ENCODE measurements at regions not wholly inside any gene's neighbourhood (a gene's known extent, or its start where the extent isn't known, plus 50 kb on each side); places are given as distances from the start of the nearest gene placed in this dataset.

GRCh38 chr6:168248148-168248620, 71.4 kb downstream of the DACT2 start:
- Mint-ChIP-seq H3K4me1 (peaks cover 12% of the 10 kb centered on the region), H3K27ac (no peak overlapping the region)
- POLR2A ChIA-PET: no interaction called here

More at GRCh38 chr6:168248148-168248620, 71.4 kb downstream of the DACT2 start:
- no peaks in the 10 kb centered on the region; the same call in 1 of the 2 replicates for H3K27me3 Mint-ChIP-seq (ENCODE audit: low read depth)
- CTCF ChIA-PET: interaction anchor here (1.4 kb wide), 1 partner anchor 53 kb away, joined by 5 read pairs; no protein-coding TSS in a partner anchor
- no peaks in the 10 kb centered on the region for H3K9me3 Mint-ChIP-seq
- no peak for DNase-seq (ENCODE audit: low spot score)
- no peak overlapping the region for H3K4me3 Mint-ChIP-seq
- TF ChIP-seq, protein P1, sequence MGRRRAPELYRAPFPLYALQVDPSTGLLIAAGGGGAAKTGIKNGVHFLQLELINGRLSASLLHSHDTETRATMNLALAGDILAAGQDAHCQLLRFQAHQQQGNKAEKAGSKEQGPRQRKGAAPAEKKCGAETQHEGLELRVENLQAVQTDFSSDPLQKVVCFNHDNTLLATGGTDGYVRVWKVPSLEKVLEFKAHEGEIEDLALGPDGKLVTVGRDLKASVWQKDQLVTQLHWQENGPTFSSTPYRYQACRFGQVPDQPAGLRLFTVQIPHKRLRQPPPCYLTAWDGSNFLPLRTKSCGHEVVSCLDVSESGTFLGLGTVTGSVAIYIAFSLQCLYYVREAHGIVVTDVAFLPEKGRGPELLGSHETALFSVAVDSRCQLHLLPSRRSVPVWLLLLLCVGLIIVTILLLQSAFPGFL (CRISPR knock-in tag; IDR thresholded peaks at IDR 0.05; ENCODE audit: borderline replicate concordance): no peak
- TF ChIP-seq, protein P2, sequence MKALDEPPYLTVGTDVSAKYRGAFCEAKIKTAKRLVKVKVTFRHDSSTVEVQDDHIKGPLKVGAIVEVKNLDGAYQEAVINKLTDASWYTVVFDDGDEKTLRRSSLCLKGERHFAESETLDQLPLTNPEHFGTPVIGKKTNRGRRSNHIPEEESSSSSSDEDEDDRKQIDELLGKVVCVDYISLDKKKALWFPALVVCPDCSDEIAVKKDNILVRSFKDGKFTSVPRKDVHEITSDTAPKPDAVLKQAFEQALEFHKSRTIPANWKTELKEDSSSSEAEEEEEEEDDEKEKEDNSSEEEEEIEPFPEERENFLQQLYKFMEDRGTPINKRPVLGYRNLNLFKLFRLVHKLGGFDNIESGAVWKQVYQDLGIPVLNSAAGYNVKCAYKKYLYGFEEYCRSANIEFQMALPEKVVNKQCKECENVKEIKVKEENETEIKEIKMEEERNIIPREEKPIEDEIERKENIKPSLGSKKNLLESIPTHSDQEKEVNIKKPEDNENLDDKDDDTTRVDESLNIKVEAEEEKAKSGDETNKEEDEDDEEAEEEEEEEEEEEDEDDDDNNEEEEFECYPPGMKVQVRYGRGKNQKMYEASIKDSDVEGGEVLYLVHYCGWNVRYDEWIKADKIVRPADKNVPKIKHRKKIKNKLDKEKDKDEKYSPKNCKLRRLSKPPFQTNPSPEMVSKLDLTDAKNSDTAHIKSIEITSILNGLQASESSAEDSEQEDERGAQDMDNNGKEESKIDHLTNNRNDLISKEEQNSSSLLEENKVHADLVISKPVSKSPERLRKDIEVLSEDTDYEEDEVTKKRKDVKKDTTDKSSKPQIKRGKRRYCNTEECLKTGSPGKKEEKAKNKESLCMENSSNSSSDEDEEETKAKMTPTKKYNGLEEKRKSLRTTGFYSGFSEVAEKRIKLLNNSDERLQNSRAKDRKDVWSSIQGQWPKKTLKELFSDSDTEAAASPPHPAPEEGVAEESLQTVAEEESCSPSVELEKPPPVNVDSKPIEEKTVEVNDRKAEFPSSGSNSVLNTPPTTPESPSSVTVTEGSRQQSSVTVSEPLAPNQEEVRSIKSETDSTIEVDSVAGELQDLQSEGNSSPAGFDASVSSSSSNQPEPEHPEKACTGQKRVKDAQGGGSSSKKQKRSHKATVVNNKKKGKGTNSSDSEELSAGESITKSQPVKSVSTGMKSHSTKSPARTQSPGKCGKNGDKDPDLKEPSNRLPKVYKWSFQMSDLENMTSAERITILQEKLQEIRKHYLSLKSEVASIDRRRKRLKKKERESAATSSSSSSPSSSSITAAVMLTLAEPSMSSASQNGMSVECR (CRISPR knock-in tag; IDR thresholded peaks at IDR 0.05; ENCODE audit: borderline replicate concordance): no peak
- TF ChIP-seq, protein P3, sequence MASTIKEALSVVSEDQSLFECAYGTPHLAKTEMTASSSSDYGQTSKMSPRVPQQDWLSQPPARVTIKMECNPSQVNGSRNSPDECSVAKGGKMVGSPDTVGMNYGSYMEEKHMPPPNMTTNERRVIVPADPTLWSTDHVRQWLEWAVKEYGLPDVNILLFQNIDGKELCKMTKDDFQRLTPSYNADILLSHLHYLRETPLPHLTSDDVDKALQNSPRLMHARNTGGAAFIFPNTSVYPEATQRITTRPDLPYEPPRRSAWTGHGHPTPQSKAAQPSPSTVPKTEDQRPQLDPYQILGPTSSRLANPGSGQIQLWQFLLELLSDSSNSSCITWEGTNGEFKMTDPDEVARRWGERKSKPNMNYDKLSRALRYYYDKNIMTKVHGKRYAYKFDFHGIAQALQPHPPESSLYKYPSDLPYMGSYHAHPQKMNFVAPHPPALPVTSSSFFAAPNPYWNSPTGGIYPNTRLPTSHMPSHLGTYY (CRISPR knock-in tag; IDR thresholded peaks at IDR 0.05): no peak
- TF ChIP-seq ZNF219 (CRISPR knock-in tag; IDR thresholded peaks at IDR 0.05; ENCODE audit: borderline replicate concordance) (no peak), FOXJ3 (CRISPR knock-in tag; IDR thresholded peaks at IDR 0.05; ENCODE audit: borderline replicate concordance) (no peak), GRHL2 (CRISPR knock-in tag; IDR thresholded peaks at IDR 0.05; ENCODE audit: insufficient replicate concordance, severe bottlenecking) (no peak), PRDM15 (CRISPR knock-in tag; IDR thresholded peaks at IDR 0.05) (no peak), JAZF1 (CRISPR knock-in tag; IDR thresholded peaks at IDR 0.05) (no peak), KAT7 (CRISPR knock-in tag; IDR thresholded peaks at IDR 0.05; ENCODE audit: borderline replicate concordance) (no peak), ZBTB21 (CRISPR knock-in tag; IDR thresholded peaks at IDR 0.05; ENCODE audit: borderline replicate concordance) (no peak), ATF2 (CRISPR knock-in tag; IDR thresholded peaks at IDR 0.05; ENCODE audit: borderline replicate concordance, low read depth) (no peak), FOXP1 (CRISPR knock-in tag; IDR thresholded peaks at IDR 0.05; ENCODE audit: borderline replicate concordance) (no peak), AFF4 (CRISPR knock-in tag; IDR thresholded peaks at IDR 0.05; ENCODE audit: borderline replicate concordance) (no peak)
- TF ChIP-seq, protein P4, sequence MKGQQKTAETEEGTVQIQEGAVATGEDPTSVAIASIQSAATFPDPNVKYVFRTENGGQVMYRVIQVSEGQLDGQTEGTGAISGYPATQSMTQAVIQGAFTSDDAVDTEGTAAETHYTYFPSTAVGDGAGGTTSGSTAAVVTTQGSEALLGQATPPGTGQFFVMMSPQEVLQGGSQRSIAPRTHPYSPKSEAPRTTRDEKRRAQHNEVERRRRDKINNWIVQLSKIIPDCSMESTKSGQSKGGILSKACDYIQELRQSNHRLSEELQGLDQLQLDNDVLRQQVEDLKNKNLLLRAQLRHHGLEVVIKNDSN (CRISPR knock-in tag; IDR thresholded peaks at IDR 0.05): no peak
- TF ChIP-seq, protein P5, sequence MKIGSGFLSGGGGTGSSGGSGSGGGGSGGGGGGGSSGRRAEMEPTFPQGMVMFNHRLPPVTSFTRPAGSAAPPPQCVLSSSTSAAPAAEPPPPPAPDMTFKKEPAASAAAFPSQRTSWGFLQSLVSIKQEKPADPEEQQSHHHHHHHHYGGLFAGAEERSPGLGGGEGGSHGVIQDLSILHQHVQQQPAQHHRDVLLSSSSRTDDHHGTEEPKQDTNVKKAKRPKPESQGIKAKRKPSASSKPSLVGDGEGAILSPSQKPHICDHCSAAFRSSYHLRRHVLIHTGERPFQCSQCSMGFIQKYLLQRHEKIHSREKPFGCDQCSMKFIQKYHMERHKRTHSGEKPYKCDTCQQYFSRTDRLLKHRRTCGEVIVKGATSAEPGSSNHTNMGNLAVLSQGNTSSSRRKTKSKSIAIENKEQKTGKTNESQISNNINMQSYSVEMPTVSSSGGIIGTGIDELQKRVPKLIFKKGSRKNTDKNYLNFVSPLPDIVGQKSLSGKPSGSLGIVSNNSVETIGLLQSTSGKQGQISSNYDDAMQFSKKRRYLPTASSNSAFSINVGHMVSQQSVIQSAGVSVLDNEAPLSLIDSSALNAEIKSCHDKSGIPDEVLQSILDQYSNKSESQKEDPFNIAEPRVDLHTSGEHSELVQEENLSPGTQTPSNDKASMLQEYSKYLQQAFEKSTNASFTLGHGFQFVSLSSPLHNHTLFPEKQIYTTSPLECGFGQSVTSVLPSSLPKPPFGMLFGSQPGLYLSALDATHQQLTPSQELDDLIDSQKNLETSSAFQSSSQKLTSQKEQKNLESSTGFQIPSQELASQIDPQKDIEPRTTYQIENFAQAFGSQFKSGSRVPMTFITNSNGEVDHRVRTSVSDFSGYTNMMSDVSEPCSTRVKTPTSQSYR (CRISPR knock-in tag; IDR thresholded peaks at IDR 0.05): no peak
- TF ChIP-seq, protein P6, sequence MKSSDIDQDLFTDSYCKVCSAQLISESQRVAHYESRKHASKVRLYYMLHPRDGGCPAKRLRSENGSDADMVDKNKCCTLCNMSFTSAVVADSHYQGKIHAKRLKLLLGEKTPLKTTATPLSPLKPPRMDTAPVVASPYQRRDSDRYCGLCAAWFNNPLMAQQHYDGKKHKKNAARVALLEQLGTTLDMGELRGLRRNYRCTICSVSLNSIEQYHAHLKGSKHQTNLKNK (CRISPR knock-in tag; IDR thresholded peaks at IDR 0.05): no peak
- H3K36me3 Mint-ChIP-seq: no peaks in the 10 kb centered on the region
- no peak for ATAC-seq
